ENCODE measurements at regions not wholly inside any gene's neighbourhood (a gene's known extent, or its start where the extent isn't known, plus 50 kb on each side); places are given as distances from the start of the nearest gene placed in this dataset.

- H3K36me3 ChIP-seq = no peaks in the 10 kb centered on the region
- H3K9ac ChIP-seq (ENCODE audit: low read depth in 2 of 2, low read length in 2 of 2) = no peak overlapping the region
- H3K27ac ChIP-seq = no peak overlapping the region
- no peak overlapping the region for H3K4me3 ChIP-seq
- H3K9me3 ChIP-seq = no peaks in the 10 kb centered on the region
- intact Hi-C loops (cut with DNase I) = no loop called here
- no peak for TF ChIP-seq CTCF (IDR thresholded peaks at IDR 0.05)
- H3K27me3 ChIP-seq = no peaks in the 10 kb centered on the region
- H3K4me1 ChIP-seq = peaks cover 5% of the 10 kb centered on the region
- no peak for DNase-seq
These were observed 126.4 kb upstream of the DLX2 start for GRCh38 chr2:172229125-172229524.

GRCh38 chr2:172230332-172230888 lies 127.7 kb upstream of the DLX2 start:
- no peak overlapping the region for H3K4me3 ChIP-seq
- H3K4me1 ChIP-seq = peaks cover 5% of the 10 kb centered on the region
- H3K27ac ChIP-seq = no peak overlapping the region
- TF ChIP-seq CTCF (IDR thresholded peaks at IDR 0.05) = no peak
- DNase-seq = no peak
- H3K9ac ChIP-seq (ENCODE audit: low read depth in 2 of 2, low read length in 2 of 2) = peak overlapping the region in 1 of 2 donors; percentile 21
- no peaks in the 10 kb centered on the region for H3K36me3 ChIP-seq
- no peaks in the 10 kb centered on the region for H3K9me3 ChIP-seq
- intact Hi-C loops (cut with DNase I) = no loop called here
- no peaks in the 10 kb centered on the region for H3K27me3 ChIP-seq

GRCh38 chr2:172230889-172231401 lies 128.2 kb upstream of the DLX2 start:
- no peak for DNase-seq
- Histone ChIP-seq H3K9me3 (no peaks in the 10 kb centered on the region), H3K9ac (ENCODE audit: low read depth in 2 of 2, low read length in 2 of 2) (peak overlapping the region in 1 of 2 donors; percentile 21), H3K27me3 (no peaks in the 10 kb centered on the region), H3K27ac (no peak overlapping the region), H3K36me3 (no peaks in the 10 kb centered on the region), H3K4me3 (no peak overlapping the region), H3K4me1 (peaks cover 1% of the 10 kb centered on the region)
- intact Hi-C loops (cut with DNase I) = no loop called here
- no peak for TF ChIP-seq CTCF (IDR thresholded peaks at IDR 0.05)

- peak overlapping the region in 1 of 2 donors; percentile 8 for H3K9ac ChIP-seq (ENCODE audit: low read depth in 2 of 2, low read length in 2 of 2)
- H3K27me3 ChIP-seq = peaks cover 2% of the 10 kb centered on the region
- H3K36me3 ChIP-seq = no peaks in the 10 kb centered on the region
- no peak for DNase-seq
- H3K9me3 ChIP-seq = no peaks in the 10 kb centered on the region
- no peak for TF ChIP-seq CTCF (IDR thresholded peaks at IDR 0.05)
- intact Hi-C loops (cut with DNase I) = no loop called here
- H3K4me1 ChIP-seq = no peaks in the 10 kb centered on the region
- no peak overlapping the region for H3K4me3 ChIP-seq
- H3K27ac ChIP-seq = no peak overlapping the region
These were observed 128.8 kb upstream of the DLX2 start for GRCh38 chr2:172231508-172231907.

- Histone ChIP-seq H3K36me3 (no peaks in the 10 kb centered on the region), H3K27ac (peak overlapping the region; percentile 26), H3K4me3 (no peak overlapping the region), H3K9me3 (no peaks in the 10 kb centered on the region), H3K27me3 (peaks cover 8% of the 10 kb centered on the region), H3K4me1 (no peaks in the 10 kb centered on the region), H3K9ac (ENCODE audit: low read depth in 2 of 2, low read length in 2 of 2) (no peak overlapping the region)
- intact Hi-C loops (cut with DNase I) = no loop called here
- TF ChIP-seq CTCF (IDR thresholded peaks at IDR 0.05) = no peak
- DNase-seq = no peak
These were observed 130.2 kb upstream of the DLX2 start for GRCh38 chr2:172232708-172233396.
